SK-N-SH treated with all-trans-retinoic acid at 6 μM for 48 hours (cell line): ENCODE measurements at regions not wholly inside any gene's neighbourhood (a gene's known extent, or its start where the extent isn't known, plus 50 kb on each side); places are given as distances from the start of the nearest gene placed in this dataset.

Source experiments
- ARNTL ChIP-seq: fragments of 450-650 bp; formaldehyde crosslinking; IDR thresholded peaks from 2 replicates; pipeline ENCODE4 v1.5.0; 2020; ENCODE audit warnings: low read depth, mild to moderate bottlenecking, moderate library complexity, borderline replicate concordance
- BACH2 ChIP-seq: fragments of 250-450 bp; sonication (Bioruptor Pico); IDR thresholded peaks from 2 replicates; pipeline ENCODE4 v1.9.0; 2021; ENCODE audit warnings: mild to moderate bottlenecking, borderline replicate concordance
- PATZ1 ChIP-seq: fragments of 250-450 bp; sonication (Bioruptor Pico); IDR thresholded peaks from 2 replicates; pipeline ENCODE4 v1.8.0; 2020; ENCODE audit warnings: mild to moderate bottlenecking, moderate library complexity, borderline replicate concordance
- POU6F1 ChIP-seq: fragments of 250-450 bp; sonication (Bioruptor Pico); IDR thresholded peaks from 2 replicates; pipeline ENCODE4 v1.8.0; 2021; ENCODE audit warnings: low read depth, mild to moderate bottlenecking, moderate library complexity, borderline replicate concordance
- PPARA ChIP-seq: fragments of 250-450 bp; sonication (Bioruptor Pico); IDR thresholded peaks from 2 replicates; pipeline ENCODE4 v1.5.0; 2020; ENCODE audit warnings: mild to moderate bottlenecking, borderline replicate concordance
- TCF4 ChIP-seq: fragments of 250-450 bp; sonication (Bioruptor Pico); IDR thresholded peaks from 2 replicates; pipeline ENCODE4 v1.8.0; 2021; ENCODE audit warnings: mild to moderate bottlenecking, moderate library complexity, borderline replicate concordance
- ZC3H10 ChIP-seq: fragments of 250-450 bp; sonication (Bioruptor Pico); IDR thresholded peaks from 2 replicates; pipeline ENCODE4 v1.5.1; 2021; ENCODE audit warnings: mild to moderate bottlenecking, moderate library complexity
- ZNF565 ChIP-seq: fragments of 450-650 bp; formaldehyde crosslinking; conservative IDR thresholded peaks from 2 replicates; pipeline ENCODE4 v1.5.0; 2020; ENCODE audit warnings: low read depth, mild to moderate bottlenecking, moderate library complexity
- ZNF8 ChIP-seq: fragments of 450-650 bp; formaldehyde crosslinking; IDR thresholded peaks from 2 replicates; pipeline ENCODE4 v1.5.0; 2020; ENCODE audit warnings: mild to moderate bottlenecking, moderate library complexity

- TF ChIP-seq ARNTL (CRISPR knock-in tag) (no peak), ZNF565 (CRISPR knock-in tag) (no peak), ZNF8 (CRISPR knock-in tag) (no peak), PATZ1 (no peak), PPARA (CRISPR knock-in tag) (no peak), ZC3H10 (CRISPR knock-in tag) (no peak), POU6F1 (CRISPR knock-in tag) (no peak), BACH2 (CRISPR knock-in tag) (no peak), TCF4 (CRISPR knock-in tag) (no peak)
These were observed 450.1 kb downstream of the LPIN1 start for GRCh38 chr2:12196495-12196894.
